ENCODE measurements at regions not wholly inside any gene's neighbourhood (a gene's known extent, or its start where the extent isn't known, plus 50 kb on each side); places are given as distances from the start of the nearest gene placed in this dataset.
"Not testable (repeated sequence)": the region's sequence is repeated elsewhere in the genome, so short reads cannot be mapped to it uniquely, and the experiment has no call there.

- DNase-seq = no peak
- no peak for ATAC-seq
Observed at GRCh38 chr12:84247931-84248330, 664.7 kb downstream of the SLC6A15 start.

GRCh38 chr12:84243686-84244085 lies 668.9 kb downstream of the SLC6A15 start:
- no peak for ATAC-seq
- no peak for DNase-seq

GRCh38 chr12:84222841-84223240 lies 689.8 kb downstream of the SLC6A15 start:
- ATAC-seq (no peak), DNase-seq (no peak)

DNA sequence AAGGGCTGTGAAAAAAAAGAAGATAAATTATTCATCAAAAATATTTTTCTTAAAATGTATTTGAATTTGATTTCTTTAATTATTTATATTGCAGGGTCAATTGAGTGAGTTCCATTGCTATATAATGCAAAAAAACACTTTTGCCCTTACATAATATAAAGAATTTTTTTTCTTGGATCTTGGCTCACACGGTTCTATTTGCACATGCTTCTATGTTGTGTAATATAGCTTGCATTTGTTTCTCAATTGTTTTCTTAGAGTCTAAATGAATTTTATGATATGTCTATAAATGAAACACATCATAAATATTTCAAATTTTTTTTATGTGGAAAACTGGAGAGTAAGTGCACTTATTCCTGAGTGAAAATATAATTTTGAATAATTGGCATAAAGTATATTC lies 694.2 kb downstream of the SLC6A15 start:
- no peak for ATAC-seq

GRCh38 chr12:84201976-84202375 lies 710.6 kb downstream of the SLC6A15 start:
- no peak for DNase-seq
- no peak for ATAC-seq

More for the DNA sequence above, 694.2 kb downstream of the SLC6A15 start:
- no peak for DNase-seq

DNA sequence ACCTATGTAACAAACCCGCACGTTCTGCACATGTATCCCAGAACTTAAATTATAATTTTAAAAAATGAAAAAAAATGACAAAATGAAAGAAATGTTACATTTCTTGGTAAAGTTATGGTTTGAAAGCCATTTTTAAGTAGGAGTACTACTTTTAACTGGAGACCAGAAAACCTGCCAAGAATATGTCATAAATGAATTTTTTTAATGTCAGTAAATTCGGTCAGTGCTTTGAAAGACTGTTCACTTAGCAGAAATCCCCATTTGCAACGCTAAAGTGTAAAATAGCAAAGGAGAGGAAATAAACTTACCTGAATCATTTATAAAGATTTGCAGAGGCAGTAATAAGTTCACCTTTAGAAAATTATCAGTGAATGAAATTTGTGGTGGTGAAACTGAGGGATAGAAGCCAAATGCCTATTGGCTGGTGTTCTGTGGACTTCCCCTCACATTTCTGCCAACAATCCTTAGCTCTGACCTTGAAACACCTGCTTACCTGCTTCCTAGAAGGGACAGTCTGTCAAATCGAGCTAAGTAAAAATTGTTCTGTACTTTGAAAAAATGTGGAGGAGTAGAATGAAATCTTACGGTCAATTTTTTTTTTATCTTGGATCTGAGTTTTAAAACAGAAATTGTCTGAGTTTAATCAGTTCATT lies 714.2 kb downstream of the SLC6A15 start:
- no peak for ATAC-seq
- no peak for DNase-seq

DNA sequence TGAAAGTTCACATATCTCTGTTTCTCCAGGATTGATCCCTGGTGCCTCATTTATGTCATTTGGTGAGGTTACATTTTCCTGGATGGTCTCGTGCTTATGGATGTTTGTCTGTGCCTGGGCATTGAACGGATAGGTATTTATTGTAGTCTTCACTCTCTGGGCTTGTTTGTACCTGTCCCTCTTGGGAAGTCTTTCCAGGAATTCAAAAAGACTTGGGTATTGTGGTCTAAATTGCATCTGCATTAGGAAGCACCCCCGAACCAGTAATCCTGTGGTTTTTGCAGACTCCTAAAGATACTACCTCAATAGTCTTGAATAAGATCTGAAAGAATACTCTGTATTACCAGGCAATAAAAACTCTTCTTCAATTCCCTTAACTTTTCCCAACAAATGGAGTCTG lies 720.8 kb downstream of the SLC6A15 start:
- no peak for DNase-seq
- ATAC-seq = no peak

DNA sequence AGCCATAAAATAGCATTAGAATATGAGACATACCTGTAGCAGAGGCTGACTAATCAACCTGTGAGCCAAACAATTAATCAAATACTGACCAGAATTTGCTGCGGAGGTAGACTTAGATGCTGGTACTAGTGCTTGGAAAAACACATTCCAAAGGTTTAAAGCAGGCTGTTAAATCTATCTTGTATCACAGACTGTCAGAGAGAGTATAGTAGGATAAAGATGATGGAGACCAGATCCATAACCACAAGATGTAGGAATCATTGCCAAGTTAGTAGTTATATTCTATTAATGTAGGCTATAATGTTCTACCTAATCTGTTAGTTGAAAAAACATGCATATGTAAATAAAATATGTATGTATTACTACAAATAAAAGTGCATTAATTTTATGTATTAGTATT lies 726.2 kb downstream of the SLC6A15 start:
- DNase-seq (no peak), ATAC-seq (no peak)

DNA sequence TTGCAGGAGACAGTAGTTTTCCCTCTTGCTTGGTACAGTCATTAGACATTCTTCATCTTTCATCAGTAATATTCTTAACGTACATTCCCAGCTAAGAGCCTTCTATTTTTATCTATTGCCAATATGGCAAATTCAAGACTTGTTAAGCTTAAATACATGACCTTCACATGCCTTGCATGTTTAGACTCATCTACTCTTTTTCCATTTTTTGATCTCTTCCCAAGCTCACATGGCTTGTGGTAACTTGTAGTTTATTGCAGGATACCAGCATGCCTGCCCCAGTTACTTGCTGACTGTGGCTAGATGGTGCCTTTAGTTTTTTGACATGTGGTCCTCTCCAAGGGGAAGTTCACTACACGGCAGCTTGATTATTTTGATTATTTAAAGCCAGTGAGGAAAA lies 729.0 kb downstream of the SLC6A15 start:
- DNase-seq (no peak), ATAC-seq (no peak)

GRCh38 chr12:84174115-84174514 lies 738.5 kb downstream of the SLC6A15 start:
- no peak for ATAC-seq
- no peak for DNase-seq

GRCh38 chr12:84172823-84173424 lies 739.7 kb downstream of the SLC6A15 start:
- ATAC-seq (no peak), DNase-seq (no peak)

DNA sequence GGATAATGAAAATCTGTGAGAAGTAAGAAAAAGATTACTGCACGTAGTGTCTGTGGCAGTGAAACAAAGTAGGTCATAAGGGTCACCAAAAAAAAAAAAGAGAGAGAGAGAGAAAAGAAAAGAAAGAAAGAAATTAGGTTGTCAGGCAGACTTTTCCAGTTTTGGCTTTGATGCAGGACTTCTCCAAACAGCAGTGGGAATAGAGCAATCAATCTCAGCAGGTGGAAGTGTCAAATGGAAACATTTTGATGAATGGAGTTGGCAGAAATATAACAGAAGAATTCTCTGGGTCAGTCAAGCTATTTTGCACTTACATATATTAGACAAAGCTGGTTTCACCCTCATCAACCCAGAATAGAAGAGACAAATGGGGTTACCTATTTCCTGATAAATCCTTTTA lies 745.8 kb downstream of the SLC6A15 start:
- ATAC-seq (no peak), DNase-seq (no peak)

GRCh38 chr12:84165998-84166571 lies 746.5 kb downstream of the SLC6A15 start:
- DNase-seq (no peak), ATAC-seq (no peak)

GRCh38 chr12:84161296-84161695 lies 751.3 kb downstream of the SLC6A15 start:
- no peak for ATAC-seq
- DNase-seq = no peak

DNA sequence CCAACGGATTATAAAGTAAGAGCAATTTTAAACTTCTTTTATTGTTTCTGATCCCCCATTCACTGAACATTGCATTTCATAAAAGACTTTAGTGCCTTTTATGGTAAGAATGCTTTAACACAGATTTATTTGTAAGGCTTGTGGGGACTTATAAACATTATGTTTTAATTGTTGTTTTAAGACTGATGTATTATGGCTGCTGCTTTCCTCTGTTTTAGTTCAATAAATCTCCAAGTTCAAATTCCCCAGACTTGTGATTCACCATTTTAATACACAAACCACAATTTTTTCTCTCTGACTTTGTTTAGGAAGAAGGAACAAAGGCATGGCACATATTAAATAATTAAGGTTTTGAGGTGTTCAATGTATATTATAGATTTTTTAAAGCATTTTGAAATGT lies 753.3 kb downstream of the SLC6A15 start:
- DNase-seq = no peak

GRCh38 chr12:84157170-84157569 lies 755.4 kb downstream of the SLC6A15 start:
- DNase-seq (no peak), ATAC-seq (no peak)

More for the DNA sequence above, 753.3 kb downstream of the SLC6A15 start:
- ATAC-seq = no peak

GRCh38 chr12:84154991-84155930 lies 757.3 kb downstream of the SLC6A15 start:
- not testable (repeated sequence) for ATAC-seq, DNase-seq

DNA sequence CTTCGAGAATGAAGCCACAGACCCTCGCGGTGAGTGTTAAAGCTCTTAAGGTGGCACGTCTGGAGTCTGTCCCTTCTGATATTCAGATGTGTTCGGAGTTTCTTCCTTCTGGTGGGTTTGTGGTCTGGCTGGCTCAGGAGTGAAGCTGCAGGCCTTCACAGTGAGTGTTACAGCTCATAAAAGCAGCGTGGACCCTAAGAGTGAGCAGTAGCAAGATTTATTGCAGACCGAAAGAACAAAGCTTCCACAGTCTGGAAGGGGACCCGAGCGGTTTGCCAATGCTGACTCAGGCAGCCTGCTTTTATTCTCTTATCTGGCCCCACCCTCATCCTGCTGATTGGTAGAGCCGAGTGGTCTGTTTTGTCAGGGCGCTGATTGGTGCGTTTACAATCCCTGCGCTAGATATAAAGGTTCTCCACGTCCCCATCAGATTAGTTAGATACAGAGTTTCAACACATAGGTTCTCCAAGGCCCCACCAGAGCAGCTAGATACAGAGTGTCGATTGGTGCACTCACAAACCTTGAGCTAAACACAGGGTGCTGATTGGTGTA lies 758.1 kb downstream of the SLC6A15 start:
- ATAC-seq, DNase-seq: not testable (repeated sequence)

DNA sequence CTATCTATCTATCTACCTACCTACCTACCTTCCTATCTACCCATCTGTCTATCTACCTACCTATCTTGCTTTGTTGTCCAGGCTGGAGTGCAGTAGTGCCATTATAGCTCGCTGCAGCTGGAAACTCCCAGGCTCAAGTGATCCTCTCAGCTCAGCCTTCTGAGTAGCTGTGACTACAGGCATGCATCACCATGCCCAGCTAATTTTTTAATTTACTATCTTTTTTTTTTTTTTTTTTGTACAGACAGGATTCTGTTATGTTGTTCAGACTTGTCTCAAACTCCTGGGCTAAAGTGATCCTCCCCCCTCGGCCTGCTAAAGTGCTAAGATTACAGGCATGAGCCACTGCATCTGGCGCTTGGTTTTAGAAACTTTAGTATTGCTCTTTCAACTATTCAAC lies 762.4 kb downstream of the SLC6A15 start:
- no peak for DNase-seq
- no peak for ATAC-seq

DNA sequence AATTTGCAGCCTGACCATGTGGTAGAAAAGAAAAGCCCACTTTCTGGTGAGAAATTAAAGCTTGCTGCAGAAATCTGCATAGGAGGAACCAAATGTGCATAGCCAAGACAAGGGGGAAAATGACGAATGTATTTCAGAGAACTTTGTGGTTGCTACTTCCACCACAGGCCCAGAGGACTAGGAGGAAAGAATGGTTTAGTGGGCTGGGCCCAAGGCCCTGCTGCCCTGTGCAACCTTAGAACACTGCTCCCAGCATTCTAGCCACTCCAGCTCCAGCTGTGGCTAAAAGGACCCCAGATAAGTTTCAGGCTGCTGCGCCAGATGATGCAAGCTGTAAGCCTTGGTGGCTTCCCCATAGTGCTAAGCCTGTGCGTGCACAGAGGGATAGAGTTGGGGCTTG lies 764.3 kb downstream of the SLC6A15 start:
- ATAC-seq (no peak), DNase-seq (no peak)

- no peak for DNase-seq
- ATAC-seq = no peak
Observed at GRCh38 chr12:84136862-84137367, 775.7 kb downstream of the SLC6A15 start.
